Panc1 (cell line): ENCODE measurements at regions not wholly inside any gene's neighbourhood (a gene's known extent, or its start where the extent isn't known, plus 50 kb on each side); places are given as distances from the start of the nearest gene placed in this dataset.
A peak's percentile ranks its signal among the peaks of the same experiment; 100 is the strongest.

Experiments
- ATAC-seq: fragments of 200-7000 bp; cut with Tn5 transposase; 2 replicates; pipeline ENCODE4 v1.9.1; 2020; ENCODE audit warnings: mild to moderate bottlenecking, moderate library complexity
- BruUV-seq: library from RNA; stranded (reverse); fragments of 400-500 nt; replicated peaks from 2 replicates; lab custom pipeline; 2021; lab: Mats Ljungman, UMichigan
- CTCF ChIA-PET: fragments of 300-600 bp; sonication (Branson Sonifier 250); formaldehyde crosslinking; loops from one replicate; lab custom pipeline; 2022; ENCODE audit warnings: antibody characterized with exemption; lab: Charles Lee
- POLR2A ChIA-PET: fragments of 300-600 bp; sonication (Branson Sonifier 250); formaldehyde crosslinking; loops from one replicate; lab custom pipeline; 2022; ENCODE audit warnings: antibody characterized with exemption; lab: Charles Lee
- DNase-seq: peaks from one replicate; pipeline ENCODE4 v3.0.0-alpha.2; 2010; ENCODE audit warnings: low read depth, low spot score
- H3K27ac ChIP-seq: 2 replicates; pipeline ENCODE4 v1.5.1; 2011; ENCODE audit warnings: mild to moderate bottlenecking, low read length, inconsistent platforms
- H3K27me3 ChIP-seq: fragments of 200-500 bp; sonication (Bioruptor generic); 2 replicates; pipeline ENCODE4 v1.6.0; 2014; ENCODE audit warnings: low read length, inconsistent platforms; ENCODE audit not compliant: control insufficient read depth, insufficient read depth
- H3K36me3 ChIP-seq: fragments of 200-500 bp; sonication (Bioruptor generic); 2 replicates; pipeline ENCODE4 v1.5.1; 2014; ENCODE audit warnings: inconsistent platforms, mild to moderate bottlenecking, low read length, moderate library complexity; ENCODE audit not compliant: control insufficient read depth, insufficient read depth
- H3K4me1 ChIP-seq: 2 replicates; pipeline ENCODE4 v1.5.1; 2011; ENCODE audit warnings: inconsistent platforms, mild to moderate bottlenecking, low read length, moderate library complexity; ENCODE audit not compliant: control insufficient read depth, insufficient read depth
- H3K4me3 ChIP-seq, 2 experiments: 2 replicates each; pipeline ENCODE4 v1.5.1; 2011 to 2012; ENCODE audit warnings: low read depth in 2 of 2, low read length in 2 of 2, mild to moderate bottlenecking in 2 of 2, inconsistent platforms in 1 of 2, moderate library complexity in 1 of 2
- H3K9me3 ChIP-seq: fragments of 200-500 bp; sonication (Bioruptor generic); 2 replicates; pipeline ENCODE4 v1.5.1; 2014; ENCODE audit warnings: low read depth, mild to moderate bottlenecking, inconsistent platforms, low read length, moderate library complexity; ENCODE audit not compliant: control insufficient read depth, insufficient read depth
- SIN3A ChIP-seq: IDR thresholded peaks from 2 replicates; pipeline ENCODE4 v1.6.1; 2012; ENCODE audit warnings: low read depth, mild to moderate bottlenecking, low read length, moderate library complexity, borderline replicate concordance; ENCODE audit not compliant: insufficient read depth
- TCF7L2 ChIP-seq: IDR thresholded peaks from 2 replicates; pipeline ENCODE4 v1.6.1; 2011; ENCODE audit warnings: mild to moderate bottlenecking, low read depth, low read length, inconsistent platforms
- in situ Hi-C: cut with HindIII; loops from 2 replicates; pipeline ENCODE4 v1.10.0; 2016; ENCODE audit warnings: low sequenced_read_pairs, low pct_unique_long_range_greater_than_20kb
- intact Hi-C: fragments of 100-400 bp; cut with micrococcal nuclease; formaldehyde crosslinking; loops from one replicate; pipeline ENCODE4 v1.10.0; 2022; ENCODE audit not compliant: unreplicated experiment
- TF ChIP-seq, protein P1 (sequence below), 2 experiments: IDR thresholded peaks; 2 replicates each; pipeline ENCODE4 v1.6.1; 2011 to 2012; ENCODE audit warnings: low read depth in 2 of 2, control low read depth in 1 of 2, low read length in 1 of 2, mild to moderate bottlenecking in 1 of 2, moderate library complexity in 1 of 2; ENCODE audit not compliant: insufficient read depth in 1 of 2
- TF ChIP-seq, protein P2 (sequence below): fragments of 450-650 bp; IDR thresholded peaks from 2 replicates; pipeline ENCODE4 v1.5.1; 2017; ENCODE audit warnings: mild to moderate bottlenecking

DNA sequence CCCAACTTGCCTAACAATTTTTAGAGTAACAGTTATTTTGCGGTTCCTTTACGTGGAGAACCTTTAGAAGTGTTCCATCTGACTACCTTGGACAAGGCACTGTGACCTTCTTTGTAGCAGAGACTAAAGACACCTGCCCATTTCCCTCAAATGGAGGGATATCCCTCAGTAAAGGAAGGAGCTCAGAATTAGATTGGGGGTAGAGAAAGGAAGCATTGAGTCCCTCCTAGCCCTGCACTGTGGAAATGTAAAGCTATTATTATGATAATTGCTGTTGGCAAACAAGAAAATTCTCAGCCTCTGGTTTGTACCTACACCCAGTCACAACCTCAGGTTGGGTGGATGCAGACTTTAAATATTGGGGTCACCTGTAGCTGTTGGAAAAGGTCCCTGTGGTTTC is 72.6 kb upstream of the MACF1 start:
- CTCF ChIA-PET, result interaction anchor here (0.5 to 1.5 kb wide), 5 partner anchors 38 to 127 kb away, joined by 3 to 6 read pairs (median 4); partner anchors contain the start of gene MACF1
- in situ Hi-C loops (no loop called here), intact Hi-C loops (no loop called here)
- peaks cover 70% of the 10 kb centered on the region for H3K4me1 ChIP-seq
- H3K4me3 ChIP-seq, result no peak overlapping the region
- TF ChIP-seq, protein P1, sequence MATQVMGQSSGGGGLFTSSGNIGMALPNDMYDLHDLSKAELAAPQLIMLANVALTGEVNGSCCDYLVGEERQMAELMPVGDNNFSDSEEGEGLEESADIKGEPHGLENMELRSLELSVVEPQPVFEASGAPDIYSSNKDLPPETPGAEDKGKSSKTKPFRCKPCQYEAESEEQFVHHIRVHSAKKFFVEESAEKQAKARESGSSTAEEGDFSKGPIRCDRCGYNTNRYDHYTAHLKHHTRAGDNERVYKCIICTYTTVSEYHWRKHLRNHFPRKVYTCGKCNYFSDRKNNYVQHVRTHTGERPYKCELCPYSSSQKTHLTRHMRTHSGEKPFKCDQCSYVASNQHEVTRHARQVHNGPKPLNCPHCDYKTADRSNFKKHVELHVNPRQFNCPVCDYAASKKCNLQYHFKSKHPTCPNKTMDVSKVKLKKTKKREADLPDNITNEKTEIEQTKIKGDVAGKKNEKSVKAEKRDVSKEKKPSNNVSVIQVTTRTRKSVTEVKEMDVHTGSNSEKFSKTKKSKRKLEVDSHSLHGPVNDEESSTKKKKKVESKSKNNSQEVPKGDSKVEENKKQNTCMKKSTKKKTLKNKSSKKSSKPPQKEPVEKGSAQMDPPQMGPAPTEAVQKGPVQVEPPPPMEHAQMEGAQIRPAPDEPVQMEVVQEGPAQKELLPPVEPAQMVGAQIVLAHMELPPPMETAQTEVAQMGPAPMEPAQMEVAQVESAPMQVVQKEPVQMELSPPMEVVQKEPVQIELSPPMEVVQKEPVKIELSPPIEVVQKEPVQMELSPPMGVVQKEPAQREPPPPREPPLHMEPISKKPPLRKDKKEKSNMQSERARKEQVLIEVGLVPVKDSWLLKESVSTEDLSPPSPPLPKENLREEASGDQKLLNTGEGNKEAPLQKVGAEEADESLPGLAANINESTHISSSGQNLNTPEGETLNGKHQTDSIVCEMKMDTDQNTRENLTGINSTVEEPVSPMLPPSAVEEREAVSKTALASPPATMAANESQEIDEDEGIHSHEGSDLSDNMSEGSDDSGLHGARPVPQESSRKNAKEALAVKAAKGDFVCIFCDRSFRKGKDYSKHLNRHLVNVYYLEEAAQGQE (IDR thresholded peaks at IDR 0.05; ENCODE audit: insufficient read depth in 1 of 2, low read depth in 2 of 2, low read length in 1 of 2), result peak in 1 of 2 experiments; percentile 50; a peak in 2 of 4 replicates
- no peak for TF ChIP-seq TCF7L2
- POLR2A ChIA-PET, result no interaction called here
- H3K27ac ChIP-seq, result peak overlapping the region; percentile 84
- BruUV-seq, result TSS peak; percentile 2
- H3K27me3 ChIP-seq, result no peaks in the 10 kb centered on the region
- ATAC-seq (no peak), DNase-seq (no peak)
- H3K9me3 ChIP-seq, result no peaks in the 10 kb centered on the region
- H3K36me3 ChIP-seq, result no peaks in the 10 kb centered on the region

DNA sequence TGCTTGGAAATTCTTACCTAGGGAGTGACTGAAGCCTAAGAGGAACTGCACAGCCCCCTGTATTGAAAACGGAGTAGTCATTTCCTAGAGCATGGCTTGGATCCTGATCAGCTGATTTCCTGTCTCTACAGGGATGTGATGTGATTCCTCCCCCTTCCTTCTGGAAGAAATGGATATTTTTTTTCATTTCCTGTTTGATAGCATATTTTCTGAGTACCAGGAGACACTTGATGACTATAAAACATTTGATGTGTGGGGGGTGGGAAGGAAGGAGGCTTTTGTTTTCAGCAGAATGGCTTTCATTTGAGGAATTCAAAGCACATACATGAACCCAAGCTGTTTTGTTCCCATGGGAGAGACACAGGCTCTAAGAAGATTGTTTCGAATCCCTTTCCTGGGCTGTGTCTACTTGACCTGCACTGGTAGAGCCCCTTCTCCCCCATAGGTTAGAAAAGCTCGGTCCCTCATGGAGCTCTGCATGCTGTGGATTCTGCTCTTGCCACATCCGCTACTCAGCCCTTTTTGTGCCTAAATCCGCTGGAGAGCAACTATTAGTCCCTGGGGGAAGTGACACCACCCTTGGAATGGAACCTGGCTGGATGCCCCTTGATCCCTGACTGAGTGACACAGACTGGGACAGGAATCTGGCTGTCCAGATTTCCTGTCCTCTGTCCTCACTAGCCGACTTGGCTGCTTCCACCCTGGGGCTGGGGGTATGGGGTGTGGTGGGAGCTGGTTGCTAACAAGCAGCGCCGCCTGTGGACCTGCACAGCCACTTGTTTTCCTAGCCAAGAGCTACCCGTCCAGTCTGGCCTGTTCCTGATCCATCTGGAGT is 71.8 kb upstream of the MACF1 start:
- no TSS peak for BruUV-seq

More for the DNA sequence above, 71.8 kb upstream of the MACF1 start:
- POLR2A ChIA-PET, result interaction anchor here (0.7 kb wide), 2 partner anchors 12 to 105 kb away, joined by 3 read pairs; no protein-coding TSS in a partner anchor
- ATAC-seq, result peak; percentile 68
- in situ Hi-C loops (no loop called here), intact Hi-C loops (no loop called here)
- H3K27me3 ChIP-seq, result no peaks in the 10 kb centered on the region
- H3K27ac ChIP-seq, result peak overlapping the region; percentile 84
- no peak for DNase-seq
- TF ChIP-seq, protein P2, sequence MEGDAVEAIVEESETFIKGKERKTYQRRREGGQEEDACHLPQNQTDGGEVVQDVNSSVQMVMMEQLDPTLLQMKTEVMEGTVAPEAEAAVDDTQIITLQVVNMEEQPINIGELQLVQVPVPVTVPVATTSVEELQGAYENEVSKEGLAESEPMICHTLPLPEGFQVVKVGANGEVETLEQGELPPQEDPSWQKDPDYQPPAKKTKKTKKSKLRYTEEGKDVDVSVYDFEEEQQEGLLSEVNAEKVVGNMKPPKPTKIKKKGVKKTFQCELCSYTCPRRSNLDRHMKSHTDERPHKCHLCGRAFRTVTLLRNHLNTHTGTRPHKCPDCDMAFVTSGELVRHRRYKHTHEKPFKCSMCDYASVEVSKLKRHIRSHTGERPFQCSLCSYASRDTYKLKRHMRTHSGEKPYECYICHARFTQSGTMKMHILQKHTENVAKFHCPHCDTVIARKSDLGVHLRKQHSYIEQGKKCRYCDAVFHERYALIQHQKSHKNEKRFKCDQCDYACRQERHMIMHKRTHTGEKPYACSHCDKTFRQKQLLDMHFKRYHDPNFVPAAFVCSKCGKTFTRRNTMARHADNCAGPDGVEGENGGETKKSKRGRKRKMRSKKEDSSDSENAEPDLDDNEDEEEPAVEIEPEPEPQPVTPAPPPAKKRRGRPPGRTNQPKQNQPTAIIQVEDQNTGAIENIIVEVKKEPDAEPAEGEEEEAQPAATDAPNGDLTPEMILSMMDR, result peak; percentile 59
- TF ChIP-seq SIN3A, result no peak
- H3K4me3 ChIP-seq, result peak overlapping the region in 1 of 2 experiments; percentile 17; a peak in 2 of 4 replicates
- H3K4me1 ChIP-seq, result peaks cover 63% of the 10 kb centered on the region
- no peaks in the 10 kb centered on the region for H3K9me3 ChIP-seq
- CTCF ChIA-PET, result interaction anchor here (0.5 to 1.5 kb wide), 8 partner anchors 15 to 126 kb away, joined by 3 to 6 read pairs (median 4); partner anchors contain the start of gene MACF1
- H3K36me3 ChIP-seq, result no peaks in the 10 kb centered on the region
